ENCODE measurements at regions not wholly inside any gene's neighbourhood (a gene's known extent, or its start where the extent isn't known, plus 50 kb on each side); places are given as distances from the start of the nearest gene placed in this dataset.

- no peak for TF ChIP-seq CTCF (IDR thresholded peaks at IDR 0.05)
- no peak for TF ChIP-seq POLR2A (IDR thresholded peaks at IDR 0.05)
Measured at GRCh38 chr7:19296617-19297016, 151.4 kb upstream of the FERD3L start.
